ENCODE measurements at regions not wholly inside any gene's neighbourhood (a gene's known extent, or its start where the extent isn't known, plus 50 kb on each side); places are given as distances from the start of the nearest gene placed in this dataset.

DNA sequence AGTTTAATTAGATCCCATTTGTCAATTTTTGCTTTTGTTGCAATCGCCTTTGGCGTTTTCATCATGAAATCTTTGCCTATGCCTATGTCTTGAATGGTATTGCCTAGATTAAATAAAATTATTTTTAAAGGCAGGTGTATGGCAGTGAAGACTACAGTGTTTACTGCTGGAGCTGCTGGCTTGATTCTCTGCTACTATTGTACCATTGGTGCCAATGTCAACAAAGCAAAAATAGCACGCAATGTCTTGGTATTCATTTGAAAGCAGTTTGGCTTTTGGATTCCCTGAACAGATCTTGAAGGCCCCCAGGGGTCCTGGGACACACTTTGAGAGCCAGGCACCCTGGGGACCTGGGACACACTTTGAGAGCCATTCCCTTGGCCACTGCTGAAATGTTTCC, 125.4 kb upstream of the ACKR3 start:
- H3K9ac ChIP-seq (ENCODE audit: low read depth in 1 of 3, low read length in 3 of 3): no peak overlapping the region
- no peak overlapping the region for H3K4me3 ChIP-seq (ENCODE audit: low read length in 3 of 3)
- H3K36me3 ChIP-seq (ENCODE audit: control insufficient read depth in 3 of 3, insufficient read depth in 3 of 3, low read length in 3 of 3): no peaks in the 10 kb centered on the region
- no peaks in the 10 kb centered on the region for H3K9me3 ChIP-seq (ENCODE audit: control insufficient read depth in 3 of 3, low read length in 3 of 3)
- H3K27ac ChIP-seq (ENCODE audit: low read depth, low read length): no peak overlapping the region
- H3K27me3 ChIP-seq (ENCODE audit: control insufficient read depth in 3 of 3, insufficient read depth in 3 of 3, low read length in 3 of 3): peaks cover 0 to 7% (median 0%) of the 10 kb centered on the region in 3 donors
- H3K4me1 ChIP-seq (ENCODE audit: control insufficient read depth in 3 of 3, insufficient read depth in 3 of 3, low read length in 3 of 3): no peaks in the 10 kb centered on the region

DNA sequence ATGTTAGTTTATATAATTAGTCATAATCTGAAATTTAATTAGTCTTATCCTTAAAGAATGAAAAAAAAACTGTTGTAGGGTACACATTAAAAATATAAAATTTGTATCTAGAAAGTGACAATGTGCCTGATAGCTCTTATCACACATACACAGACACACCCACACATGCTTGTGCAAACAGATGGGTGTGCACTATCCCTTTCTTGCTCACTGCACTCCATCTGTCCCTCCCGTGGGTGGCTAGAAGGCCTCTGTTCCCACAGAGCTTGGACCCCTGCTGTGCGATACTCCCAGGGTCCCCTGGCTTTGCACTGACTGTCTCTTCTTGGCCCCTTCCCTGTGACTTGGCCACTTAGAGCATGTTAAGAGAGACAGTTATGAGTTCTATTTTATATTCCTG, 123.9 kb upstream of the ACKR3 start:
- H3K4me3 ChIP-seq (ENCODE audit: low read length in 3 of 3): no peak overlapping the region
- peaks cover 0 to 7% (median 0%) of the 10 kb centered on the region in 3 donors for H3K27me3 ChIP-seq (ENCODE audit: control insufficient read depth in 3 of 3, insufficient read depth in 3 of 3, low read length in 3 of 3)
- no peak overlapping the region for H3K9ac ChIP-seq (ENCODE audit: low read depth in 1 of 3, low read length in 3 of 3)
- no peaks in the 10 kb centered on the region for H3K9me3 ChIP-seq (ENCODE audit: control insufficient read depth in 3 of 3, low read length in 3 of 3)
- H3K4me1 ChIP-seq (ENCODE audit: control insufficient read depth in 3 of 3, insufficient read depth in 3 of 3, low read length in 3 of 3): no peaks in the 10 kb centered on the region
- no peaks in the 10 kb centered on the region for H3K36me3 ChIP-seq (ENCODE audit: control insufficient read depth in 3 of 3, insufficient read depth in 3 of 3, low read length in 3 of 3)
- H3K27ac ChIP-seq (ENCODE audit: low read depth, low read length): no peak overlapping the region

DNA sequence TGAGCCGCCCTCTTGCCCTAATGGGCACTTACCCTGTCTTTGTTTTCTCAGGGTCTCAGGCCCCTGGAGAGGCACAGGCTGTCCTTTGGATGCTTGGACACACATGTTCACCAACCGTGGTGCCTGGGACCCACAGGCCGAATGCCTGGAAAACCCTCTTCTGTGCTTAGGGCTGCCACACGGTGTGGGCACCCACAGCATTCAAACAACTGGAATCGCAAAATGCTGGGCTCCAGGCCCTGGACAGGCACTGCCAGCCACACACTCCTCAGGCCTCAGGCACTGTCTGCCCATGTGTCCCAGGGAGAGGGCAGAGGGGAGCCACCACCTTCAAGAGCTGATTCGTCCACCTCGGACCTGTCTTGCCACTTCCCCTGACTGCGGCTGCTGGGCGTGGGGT, 123.1 kb upstream of the ACKR3 start:
- Histone ChIP-seq H3K9me3 (ENCODE audit: control insufficient read depth in 3 of 3, low read length in 3 of 3) (no peaks in the 10 kb centered on the region), H3K36me3 (ENCODE audit: control insufficient read depth in 3 of 3, insufficient read depth in 3 of 3, low read length in 3 of 3) (no peaks in the 10 kb centered on the region), H3K9ac (ENCODE audit: low read depth in 1 of 3, low read length in 3 of 3) (no peak overlapping the region), H3K27ac (ENCODE audit: low read depth, low read length) (no peak overlapping the region), H3K4me1 (ENCODE audit: control insufficient read depth in 3 of 3, insufficient read depth in 3 of 3, low read length in 3 of 3) (no peaks in the 10 kb centered on the region), H3K27me3 (ENCODE audit: control insufficient read depth in 3 of 3, insufficient read depth in 3 of 3, low read length in 3 of 3) (peaks cover 0 to 7% (median 0%) of the 10 kb centered on the region in 3 donors), H3K4me3 (ENCODE audit: low read length in 3 of 3) (no peak overlapping the region)

DNA sequence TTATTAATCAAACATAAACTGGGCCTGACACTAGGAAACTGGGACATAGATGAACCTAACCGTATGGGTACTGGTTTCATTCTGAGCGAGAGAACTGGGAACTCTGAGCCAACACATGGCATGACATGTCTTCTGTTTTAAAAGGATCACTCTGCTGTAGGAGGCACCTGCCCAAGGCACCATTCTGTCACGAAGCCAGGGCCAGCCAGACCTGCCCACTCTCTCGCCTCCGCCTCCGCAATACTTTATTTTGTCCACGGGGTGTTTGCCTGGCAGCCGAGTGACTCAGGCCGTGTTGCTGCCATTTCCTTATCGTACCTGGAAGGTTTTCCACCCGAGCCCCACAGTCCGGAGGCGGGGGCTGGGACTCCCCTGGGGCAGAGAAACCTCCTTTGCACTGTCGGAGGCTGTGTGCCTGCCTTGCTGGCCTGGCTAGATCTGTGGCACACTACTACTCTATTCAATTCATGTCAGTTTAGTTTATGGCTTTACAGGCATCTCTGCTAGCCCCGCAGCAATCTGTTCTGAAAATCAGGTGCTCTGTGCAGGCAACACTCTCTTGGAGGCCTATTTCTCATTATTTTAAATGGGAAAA, 120.4 kb upstream of the ACKR3 start:
- Histone ChIP-seq H3K4me3 (ENCODE audit: low read length in 3 of 3) (no peak overlapping the region), H3K9ac (ENCODE audit: low read depth in 1 of 3, low read length in 3 of 3) (no peak overlapping the region), H3K27ac (ENCODE audit: low read depth, low read length) (no peak overlapping the region)

DNA sequence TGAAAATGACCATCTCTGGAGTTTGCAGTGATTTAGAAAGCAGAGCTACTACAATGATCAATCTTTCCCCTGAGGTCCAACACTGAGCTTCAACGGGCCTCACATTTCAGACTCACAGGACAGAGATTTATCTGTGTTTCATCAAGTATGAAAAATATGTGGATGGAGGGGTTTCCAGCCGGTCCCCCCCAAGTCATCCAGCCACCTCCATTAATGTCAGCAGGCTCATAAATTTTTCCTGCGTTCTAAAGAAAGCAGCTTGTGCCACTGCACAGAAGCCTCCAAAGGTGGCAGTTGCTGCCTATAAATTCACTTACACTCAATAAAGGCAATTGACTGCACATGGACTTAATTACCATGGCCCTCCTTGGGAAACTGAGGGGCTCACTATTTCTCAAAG, 117.4 kb upstream of the ACKR3 start:
- Histone ChIP-seq H3K4me3 (ENCODE audit: low read length in 3 of 3) (no peak overlapping the region), H3K9ac (ENCODE audit: low read depth in 1 of 3, low read length in 3 of 3) (no peak overlapping the region), H3K4me1 (ENCODE audit: control insufficient read depth in 3 of 3, insufficient read depth in 3 of 3, low read length in 3 of 3) (no peaks in the 10 kb centered on the region), H3K27ac (ENCODE audit: low read depth, low read length) (no peak overlapping the region), H3K27me3 (ENCODE audit: control insufficient read depth in 3 of 3, insufficient read depth in 3 of 3, low read length in 3 of 3) (peaks cover 8 to 12% (median 11%) of the 10 kb centered on the region in 3 donors), H3K9me3 (ENCODE audit: control insufficient read depth in 3 of 3, low read length in 3 of 3) (peaks cover 0 to under 1% (median 0%) of the 10 kb centered on the region in 3 donors), H3K36me3 (ENCODE audit: control insufficient read depth in 3 of 3, insufficient read depth in 3 of 3, low read length in 3 of 3) (no peaks in the 10 kb centered on the region)

More for the DNA sequence above, 120.4 kb upstream of the ACKR3 start:
- H3K4me1 ChIP-seq (ENCODE audit: control insufficient read depth in 3 of 3, insufficient read depth in 3 of 3, low read length in 3 of 3): no peaks in the 10 kb centered on the region
- no peaks in the 10 kb centered on the region for H3K36me3 ChIP-seq (ENCODE audit: control insufficient read depth in 3 of 3, insufficient read depth in 3 of 3, low read length in 3 of 3)
- H3K9me3 ChIP-seq (ENCODE audit: control insufficient read depth in 3 of 3, low read length in 3 of 3): no peaks in the 10 kb centered on the region
- H3K27me3 ChIP-seq (ENCODE audit: control insufficient read depth in 3 of 3, insufficient read depth in 3 of 3, low read length in 3 of 3): peaks cover under 1 to 10% (median 7%) of the 10 kb centered on the region in 3 donors

DNA sequence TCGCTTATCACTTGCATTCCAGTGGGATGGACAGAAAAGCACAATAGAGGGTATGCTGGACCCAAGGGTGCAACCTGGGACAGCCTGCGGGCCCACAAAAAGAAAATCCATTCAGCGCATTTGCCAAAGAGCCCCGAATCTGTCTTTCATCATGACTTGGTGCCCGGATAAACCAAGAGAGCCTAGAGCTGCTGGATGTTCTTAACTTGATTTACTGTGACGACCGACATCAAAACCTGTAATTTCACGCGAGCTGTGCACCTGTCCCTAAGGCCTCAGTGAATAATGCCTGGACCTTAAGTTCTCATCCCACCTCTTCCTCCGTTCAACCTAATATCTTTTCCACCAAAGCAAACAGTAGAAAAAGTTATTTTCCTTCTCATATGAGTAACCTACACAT, 115.5 kb upstream of the ACKR3 start:
- no peak overlapping the region for H3K9ac ChIP-seq (ENCODE audit: low read depth in 1 of 3, low read length in 3 of 3)
- H3K4me1 ChIP-seq (ENCODE audit: control insufficient read depth in 3 of 3, insufficient read depth in 3 of 3, low read length in 3 of 3): no peaks in the 10 kb centered on the region
- H3K4me3 ChIP-seq (ENCODE audit: low read length in 3 of 3): no peak overlapping the region
- H3K36me3 ChIP-seq (ENCODE audit: control insufficient read depth in 3 of 3, insufficient read depth in 3 of 3, low read length in 3 of 3): no peaks in the 10 kb centered on the region
- H3K27me3 ChIP-seq (ENCODE audit: control insufficient read depth in 3 of 3, insufficient read depth in 3 of 3, low read length in 3 of 3): peaks cover 8 to 12% (median 11%) of the 10 kb centered on the region in 3 donors
- H3K9me3 ChIP-seq (ENCODE audit: control insufficient read depth in 3 of 3, low read length in 3 of 3): peaks cover 0 to 5% (median 0%) of the 10 kb centered on the region in 3 donors
- H3K27ac ChIP-seq (ENCODE audit: low read depth, low read length): no peak overlapping the region

DNA sequence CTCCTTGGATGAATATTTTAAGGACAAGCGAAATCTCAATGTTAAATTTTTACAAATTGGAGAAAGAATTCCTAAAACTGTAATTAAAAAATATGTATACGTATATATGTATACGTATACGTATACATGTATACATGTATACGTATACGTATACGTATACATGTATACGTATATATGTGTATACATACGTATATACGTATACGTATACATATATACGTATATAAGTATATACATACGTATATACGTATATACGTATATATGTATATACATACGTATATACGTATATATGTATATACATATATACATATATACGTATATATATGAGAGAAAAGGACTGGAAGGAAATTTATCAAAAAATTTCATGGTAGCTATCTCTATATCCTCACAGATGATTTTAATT, 110.2 kb upstream of the ACKR3 start:
- Histone ChIP-seq H3K36me3 (ENCODE audit: control insufficient read depth in 3 of 3, insufficient read depth in 3 of 3, low read length in 3 of 3) (no peaks in the 10 kb centered on the region), H3K27ac (ENCODE audit: low read depth, low read length) (no peak overlapping the region), H3K4me1 (ENCODE audit: control insufficient read depth in 3 of 3, insufficient read depth in 3 of 3, low read length in 3 of 3) (no peaks in the 10 kb centered on the region), H3K9me3 (ENCODE audit: control insufficient read depth in 3 of 3, low read length in 3 of 3) (peaks cover 3 to 8% (median 7%) of the 10 kb centered on the region in 3 donors), H3K27me3 (ENCODE audit: control insufficient read depth in 3 of 3, insufficient read depth in 3 of 3, low read length in 3 of 3) (peaks cover 2 to 9% (median 8%) of the 10 kb centered on the region in 3 donors), H3K4me3 (ENCODE audit: low read length in 3 of 3) (no peak overlapping the region), H3K9ac (ENCODE audit: low read depth in 1 of 3, low read length in 3 of 3) (no peak overlapping the region)

DNA sequence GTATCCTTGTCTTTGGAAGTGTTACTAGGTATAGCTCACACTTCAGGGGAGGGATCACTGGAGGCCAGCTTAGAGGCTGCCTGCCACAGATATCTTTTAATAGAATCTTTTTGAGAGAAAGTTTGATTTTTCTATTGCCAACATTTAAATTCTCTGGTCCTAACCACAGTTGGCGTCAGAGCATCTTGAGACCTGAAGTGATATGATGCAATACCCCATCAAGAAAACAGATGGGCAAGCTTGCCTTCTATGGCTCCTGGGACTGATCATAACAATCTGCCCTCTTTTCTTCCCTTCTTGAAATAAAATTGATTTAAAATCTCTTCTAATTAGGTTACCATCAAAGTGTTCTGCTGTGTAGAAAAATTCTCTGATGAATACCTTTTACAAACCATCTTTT, 105.5 kb upstream of the ACKR3 start:
- no peaks in the 10 kb centered on the region for H3K4me1 ChIP-seq (ENCODE audit: control insufficient read depth in 3 of 3, insufficient read depth in 3 of 3, low read length in 3 of 3)
- H3K27me3 ChIP-seq (ENCODE audit: control insufficient read depth in 3 of 3, insufficient read depth in 3 of 3, low read length in 3 of 3): no peaks in the 10 kb centered on the region
- H3K36me3 ChIP-seq (ENCODE audit: control insufficient read depth in 3 of 3, insufficient read depth in 3 of 3, low read length in 3 of 3): no peaks in the 10 kb centered on the region
- no peak overlapping the region for H3K9ac ChIP-seq (ENCODE audit: low read depth in 1 of 3, low read length in 3 of 3)
- H3K9me3 ChIP-seq (ENCODE audit: control insufficient read depth in 3 of 3, low read length in 3 of 3): peaks cover 4 to 13% (median 4%) of the 10 kb centered on the region in 3 donors
- no peak overlapping the region for H3K4me3 ChIP-seq (ENCODE audit: low read length in 3 of 3)
- no peak overlapping the region for H3K27ac ChIP-seq (ENCODE audit: low read depth, low read length)

DNA sequence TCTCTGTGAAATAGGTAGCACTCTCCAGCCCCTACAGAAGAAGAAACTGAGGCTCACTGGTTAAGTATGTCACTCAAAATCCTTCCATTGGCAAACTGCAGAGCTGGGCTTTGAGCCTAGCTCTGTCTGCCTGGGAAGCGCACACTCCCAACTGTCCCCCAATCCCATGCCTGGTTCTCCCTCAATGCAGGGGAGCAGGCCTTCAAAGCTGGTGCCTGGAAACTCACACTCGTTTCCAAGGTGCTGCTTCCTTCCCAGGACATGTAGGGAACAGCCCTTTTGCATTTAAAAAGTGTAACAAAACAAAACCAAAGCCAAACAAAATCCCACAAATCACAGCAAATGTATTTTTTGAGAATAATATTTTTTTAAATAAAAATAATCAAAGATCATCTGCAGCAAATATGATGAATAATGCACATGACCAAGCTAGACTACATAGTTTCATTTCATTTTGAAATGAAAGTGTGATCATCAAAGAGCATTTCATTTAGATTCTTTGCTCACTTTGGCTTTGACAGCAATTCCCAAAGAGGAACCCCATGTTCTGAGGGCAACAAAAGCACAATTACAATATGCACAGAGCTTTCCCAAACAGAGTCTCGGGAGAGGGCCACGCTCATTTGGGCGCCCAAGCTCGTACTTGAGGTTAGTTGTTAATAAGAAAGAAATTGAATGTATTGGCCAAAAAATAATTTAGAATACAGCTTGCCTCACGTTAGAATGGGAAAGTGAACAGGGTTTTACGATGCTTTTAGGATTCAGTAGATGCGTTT, 96.7 kb upstream of the ACKR3 start:
- H3K27ac ChIP-seq (ENCODE audit: low read depth, low read length): no peak overlapping the region
- H3K36me3 ChIP-seq (ENCODE audit: control insufficient read depth in 3 of 3, insufficient read depth in 3 of 3, low read length in 3 of 3): no peaks in the 10 kb centered on the region
- no peak overlapping the region for H3K9ac ChIP-seq (ENCODE audit: low read depth in 1 of 3, low read length in 3 of 3)
- no peaks in the 10 kb centered on the region for H3K9me3 ChIP-seq (ENCODE audit: control insufficient read depth in 3 of 3, low read length in 3 of 3)
- no peaks in the 10 kb centered on the region for H3K4me1 ChIP-seq (ENCODE audit: control insufficient read depth in 3 of 3, insufficient read depth in 3 of 3, low read length in 3 of 3)
- no peak overlapping the region for H3K4me3 ChIP-seq (ENCODE audit: low read length in 3 of 3)
- H3K27me3 ChIP-seq (ENCODE audit: control insufficient read depth in 3 of 3, insufficient read depth in 3 of 3, low read length in 3 of 3): no peaks in the 10 kb centered on the region

DNA sequence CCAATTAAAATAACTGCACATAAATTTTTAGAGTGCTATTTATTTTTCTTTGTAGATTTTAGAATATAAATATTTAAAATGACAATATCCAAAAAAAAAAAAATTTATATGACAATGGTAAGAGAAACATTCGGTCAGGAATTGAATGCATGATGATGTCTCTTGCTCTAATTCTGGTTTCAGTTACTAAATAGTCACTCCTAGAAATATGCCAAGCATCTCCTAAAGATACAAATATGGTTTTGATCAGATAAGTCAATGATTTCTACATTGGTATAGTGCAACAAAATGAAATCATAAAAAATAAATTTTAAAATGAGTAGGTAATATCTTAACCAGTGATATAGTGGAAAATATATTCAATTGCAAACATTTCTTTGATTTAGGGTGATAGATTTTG, 95.9 kb upstream of the ACKR3 start:
- H3K9me3 ChIP-seq (ENCODE audit: control insufficient read depth in 3 of 3, low read length in 3 of 3): no peaks in the 10 kb centered on the region
- H3K27me3 ChIP-seq (ENCODE audit: control insufficient read depth in 3 of 3, insufficient read depth in 3 of 3, low read length in 3 of 3): no peaks in the 10 kb centered on the region
- no peak overlapping the region for H3K4me3 ChIP-seq (ENCODE audit: low read length in 3 of 3)
- no peaks in the 10 kb centered on the region for H3K4me1 ChIP-seq (ENCODE audit: control insufficient read depth in 3 of 3, insufficient read depth in 3 of 3, low read length in 3 of 3)
- H3K36me3 ChIP-seq (ENCODE audit: control insufficient read depth in 3 of 3, insufficient read depth in 3 of 3, low read length in 3 of 3): no peaks in the 10 kb centered on the region
- H3K27ac ChIP-seq (ENCODE audit: low read depth, low read length): no peak overlapping the region
- no peak overlapping the region for H3K9ac ChIP-seq (ENCODE audit: low read depth in 1 of 3, low read length in 3 of 3)
